B cell (primary cell): ENCODE measurements at regions not wholly inside any gene's neighbourhood (a gene's known extent, or its start where the extent isn't known, plus 50 kb on each side); places are given as distances from the start of the nearest gene placed in this dataset.

Experiments
- CTCF ChIP-seq: fragments of 200-600 bp; IDR thresholded peaks from one replicate; pipeline ENCODE4 v1.8.0; 2022; ENCODE audit warnings: antibody characterized with exemption, mild to moderate bottlenecking
- EZH2 ChIP-seq: IDR thresholded peaks from 2 replicates; pipeline ENCODE4 v1.6.1; 2012; ENCODE audit warnings: borderline replicate concordance, low read depth, mild to moderate bottlenecking, moderate library complexity, low read length; ENCODE audit not compliant: insufficient read depth, poor library complexity, severe bottlenecking

- no peak for TF ChIP-seq CTCF
- no peak for TF ChIP-seq EZH2
Measured at GRCh38 chr11:70808686-70809375, 410.5 kb downstream of the CTTN start.
